Fibroblast of lung (primary cell): ENCODE measurements at regions not wholly inside any gene's neighbourhood (a gene's known extent, or its start where the extent isn't known, plus 50 kb on each side); places are given as distances from the start of the nearest gene placed in this dataset.

Source experiments
- DNase-seq, 2 donors: peaks; one replicate each; pipeline versions ENCODE4 v3.0.0 to v3.0.0-alpha.2; 2010; ENCODE audit warnings: low read depth in 2 of 2
- H2AFZ ChIP-seq: 2 replicates; pipeline ENCODE4 v1.5.1; 2012; ENCODE audit warnings: low read length, control low read depth, inconsistent platforms
- H3K27ac ChIP-seq: 2 replicates; pipeline ENCODE4 v1.5.1; 2011; ENCODE audit warnings: low read length, control low read depth; ENCODE audit not compliant: insufficient read depth
- H3K27me3 ChIP-seq: 2 replicates; pipeline ENCODE4 v1.5.1; 2011; ENCODE audit warnings: mild to moderate bottlenecking, low read length; ENCODE audit not compliant: control insufficient read depth, insufficient read depth
- H3K36me3 ChIP-seq: 2 replicates; pipeline ENCODE4 v1.5.1; 2011; ENCODE audit warnings: low read length; ENCODE audit not compliant: control insufficient read depth, insufficient read depth
- H3K4me1 ChIP-seq: 2 replicates; pipeline ENCODE4 v1.5.1; 2011; ENCODE audit warnings: low read length; ENCODE audit not compliant: control insufficient read depth, insufficient read depth; ENCODE audit errors: extremely low read depth
- H3K4me2 ChIP-seq: 2 replicates; pipeline ENCODE4 v1.5.1; 2011; ENCODE audit warnings: low read length, control low read depth; ENCODE audit not compliant: insufficient read depth; ENCODE audit errors: extremely low read depth
- H3K4me3 ChIP-seq, 4 experiments: fragments of 200-600 bp in 1 of 4; sonication (generic) in 1 of 4; replicated peaks in 1 of 4; 2 replicates each; pipeline ENCODE4 v1.5.1; 2011 to 2016; ENCODE audit warnings: low read length in 4 of 4, low read depth in 3 of 4, mild to moderate bottlenecking in 3 of 4, control low read depth in 2 of 4, inconsistent platforms in 1 of 4, mixed read lengths in 1 of 4; ENCODE audit not compliant: insufficient read depth in 1 of 4; ENCODE audit errors: control extremely low read depth in 1 of 4
- H3K79me2 ChIP-seq: 2 replicates; pipeline ENCODE4 v1.5.1; 2012; ENCODE audit warnings: mild to moderate bottlenecking, low read length, inconsistent platforms; ENCODE audit not compliant: control insufficient read depth, insufficient read depth
- H3K9ac ChIP-seq: 2 replicates; pipeline ENCODE4 v1.5.1; 2011; ENCODE audit warnings: mild to moderate bottlenecking, low read length, control low read depth; ENCODE audit not compliant: insufficient read depth
- H3K9me3 ChIP-seq: 2 replicates; pipeline ENCODE4 v1.5.1; 2012; ENCODE audit warnings: low read depth, low read length; ENCODE audit not compliant: control insufficient read depth, insufficient read depth
- H4K20me1 ChIP-seq: 2 replicates; pipeline ENCODE4 v1.5.1; 2011; ENCODE audit warnings: low read length; ENCODE audit not compliant: control insufficient read depth, insufficient read depth; ENCODE audit errors: extremely low read depth
- EZH2 ChIP-seq: IDR thresholded peaks from 2 replicates; pipeline ENCODE4 v1.5.1; 2012; ENCODE audit warnings: low read length, control low read depth, mild to moderate bottlenecking; ENCODE audit errors: missing control alignments
- TF ChIP-seq, protein P1 (sequence below), 2 donors: IDR thresholded peaks in 1 of 2; conservative IDR thresholded peaks in 1 of 2; 1 replicate in 1 of 2; 2 replicates in 1 of 2; pipeline ENCODE4 v1.5.1; 2011 to 2012; ENCODE audit warnings: low read length in 2 of 2, control low read depth in 1 of 2, inconsistent platforms in 1 of 2, low read depth in 1 of 2, mild to moderate bottlenecking in 1 of 2

GRCh38 chr10:8722835-8723234 is 668.3 kb downstream of the GATA3 start:
- Histone ChIP-seq H3K4me3 (no peak overlapping the region), H4K20me1 (no peaks in the 10 kb centered on the region), H3K36me3 (no peaks in the 10 kb centered on the region), H3K4me2 (no peak overlapping the region), H3K27me3 (no peaks in the 10 kb centered on the region), H3K27ac (no peak overlapping the region), H3K9ac (no peak overlapping the region), H2AFZ (no peak overlapping the region), H3K79me2 (no peaks in the 10 kb centered on the region), H3K9me3 (no peaks in the 10 kb centered on the region), H3K4me1 (no peaks in the 10 kb centered on the region)
- DNase-seq = no peak
- TF ChIP-seq, protein P1, sequence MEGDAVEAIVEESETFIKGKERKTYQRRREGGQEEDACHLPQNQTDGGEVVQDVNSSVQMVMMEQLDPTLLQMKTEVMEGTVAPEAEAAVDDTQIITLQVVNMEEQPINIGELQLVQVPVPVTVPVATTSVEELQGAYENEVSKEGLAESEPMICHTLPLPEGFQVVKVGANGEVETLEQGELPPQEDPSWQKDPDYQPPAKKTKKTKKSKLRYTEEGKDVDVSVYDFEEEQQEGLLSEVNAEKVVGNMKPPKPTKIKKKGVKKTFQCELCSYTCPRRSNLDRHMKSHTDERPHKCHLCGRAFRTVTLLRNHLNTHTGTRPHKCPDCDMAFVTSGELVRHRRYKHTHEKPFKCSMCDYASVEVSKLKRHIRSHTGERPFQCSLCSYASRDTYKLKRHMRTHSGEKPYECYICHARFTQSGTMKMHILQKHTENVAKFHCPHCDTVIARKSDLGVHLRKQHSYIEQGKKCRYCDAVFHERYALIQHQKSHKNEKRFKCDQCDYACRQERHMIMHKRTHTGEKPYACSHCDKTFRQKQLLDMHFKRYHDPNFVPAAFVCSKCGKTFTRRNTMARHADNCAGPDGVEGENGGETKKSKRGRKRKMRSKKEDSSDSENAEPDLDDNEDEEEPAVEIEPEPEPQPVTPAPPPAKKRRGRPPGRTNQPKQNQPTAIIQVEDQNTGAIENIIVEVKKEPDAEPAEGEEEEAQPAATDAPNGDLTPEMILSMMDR (conservative IDR thresholded peaks at IDR 0.05 in 1 of 2, IDR thresholded peaks at IDR 0.05 in 1 of 2; ENCODE audit: low read depth in 1 of 2, low read length in 2 of 2) = no peak
- TF ChIP-seq EZH2 = no peak

DNA sequence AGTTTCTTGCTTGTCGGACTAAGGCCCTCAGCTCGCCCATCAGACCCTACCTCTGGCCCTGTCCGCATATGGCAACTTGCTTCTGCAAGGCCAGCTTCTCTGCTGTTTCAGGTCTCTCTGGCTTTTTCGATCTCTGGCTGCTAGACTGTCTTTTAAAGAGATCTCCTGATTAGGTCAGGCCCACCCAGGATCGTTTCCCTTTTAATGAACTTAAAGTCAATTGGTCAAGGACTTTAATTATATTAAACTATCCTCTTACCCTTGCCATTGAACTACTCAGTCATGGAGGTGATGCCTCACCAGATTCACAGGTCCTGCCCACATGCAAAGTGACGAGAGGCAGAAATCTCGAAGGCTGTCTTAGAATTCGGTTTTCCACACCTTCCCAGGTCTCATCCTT is 670.9 kb downstream of the GATA3 start:
- no peaks in the 10 kb centered on the region for H3K4me1 ChIP-seq
- no peak for TF ChIP-seq EZH2
- TF ChIP-seq, protein P1 (conservative IDR thresholded peaks at IDR 0.05 in 1 of 2, IDR thresholded peaks at IDR 0.05 in 1 of 2; ENCODE audit: low read depth in 1 of 2, low read length in 2 of 2) = no peak

GRCh38 chr10:8726084-8726778 is 671.7 kb downstream of the GATA3 start:
- H3K36me3 ChIP-seq = no peaks in the 10 kb centered on the region
- H3K4me3 ChIP-seq = no peak overlapping the region
- no peaks in the 10 kb centered on the region for H3K79me2 ChIP-seq
- H3K27ac ChIP-seq = no peak overlapping the region
- no peaks in the 10 kb centered on the region for H4K20me1 ChIP-seq
- H3K4me2 ChIP-seq = no peak overlapping the region
- H2AFZ ChIP-seq = no peak overlapping the region
- H3K4me1 ChIP-seq = no peaks in the 10 kb centered on the region
- H3K9me3 ChIP-seq = no peaks in the 10 kb centered on the region
- no peak for TF ChIP-seq EZH2
- TF ChIP-seq, protein P1 (conservative IDR thresholded peaks at IDR 0.05 in 1 of 2, IDR thresholded peaks at IDR 0.05 in 1 of 2; ENCODE audit: low read depth in 1 of 2, low read length in 2 of 2) = no peak
- no peak overlapping the region for H3K9ac ChIP-seq
- H3K27me3 ChIP-seq = no peaks in the 10 kb centered on the region
- DNase-seq = peak in 1 of 2 donors; percentile 3

More for the DNA sequence above, 670.9 kb downstream of the GATA3 start:
- H3K4me2 ChIP-seq = no peak overlapping the region
- no peaks in the 10 kb centered on the region for H4K20me1 ChIP-seq
- no peak overlapping the region for H2AFZ ChIP-seq
- no peak overlapping the region for H3K9ac ChIP-seq
- H3K27me3 ChIP-seq = no peaks in the 10 kb centered on the region
- no peaks in the 10 kb centered on the region for H3K36me3 ChIP-seq
- H3K79me2 ChIP-seq = no peaks in the 10 kb centered on the region
- H3K4me3 ChIP-seq = no peak overlapping the region
- no peak overlapping the region for H3K27ac ChIP-seq
- DNase-seq = no peak
- no peaks in the 10 kb centered on the region for H3K9me3 ChIP-seq
